MM.1S (cell line): ENCODE measurements at regions not wholly inside any gene's neighbourhood (a gene's known extent, or its start where the extent isn't known, plus 50 kb on each side); places are given as distances from the start of the nearest gene placed in this dataset.

Experiments
- CTCF ChIP-seq: fragments of 300-600 bp; sonication (generic); IDR thresholded peaks from 2 replicates; pipeline ENCODE4 v1.5.1; 2016; ENCODE audit warnings: antibody characterized with exemption, low read length, mixed read lengths
- EZH2 ChIP-seq: fragments of 300-600 bp; sonication (generic); optimal IDR thresholded peaks from 2 replicates; pipeline ENCODE3; 2017; ENCODE audit warnings: low read depth, mild to moderate bottlenecking, antibody characterized with exemption, low read length, mixed read lengths

- TF ChIP-seq EZH2: no peak
- TF ChIP-seq CTCF: no peak
Measured at GRCh38 chr9:82588301-82589180, 474.4 kb downstream of the RASEF start.
